ENCODE measurements at regions not wholly inside any gene's neighbourhood (a gene's known extent, or its start where the extent isn't known, plus 50 kb on each side); places are given as distances from the start of the nearest gene placed in this dataset.

DNA sequence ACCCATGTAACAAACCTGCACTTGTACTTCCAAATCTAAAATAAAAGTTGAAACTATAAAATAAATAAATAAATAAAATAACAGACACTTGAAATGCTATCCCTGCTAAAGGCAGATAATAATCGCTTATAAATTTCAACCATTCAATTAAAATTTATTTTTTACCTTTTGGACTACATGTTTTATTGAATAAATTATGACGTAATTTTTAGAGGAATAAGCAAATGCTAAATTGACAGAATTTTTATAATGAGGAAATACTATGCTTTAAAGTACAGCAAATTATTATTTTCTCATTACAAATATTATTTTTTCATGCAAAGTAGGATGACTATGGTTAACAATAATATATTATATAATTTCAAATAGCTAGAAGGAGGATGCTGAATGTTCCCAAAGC is 658.6 kb upstream of the LMO3 start:
- Histone ChIP-seq H3K4me1 (no peaks in the 10 kb centered on the region), H3K4me2 (ENCODE audit: low read length) (no peak overlapping the region), H2AFZ (no peak overlapping the region), H3K79me2 (no peaks in the 10 kb centered on the region), H3K9me3 (ENCODE audit: control insufficient read depth, low read length) (no peaks in the 10 kb centered on the region), H3K4me3 (ENCODE audit: low read depth, low read length) (no peak overlapping the region), H3K27me3 (ENCODE audit: control insufficient read depth, insufficient read depth, low read length) (no peaks in the 10 kb centered on the region), H3K36me3 (ENCODE audit: control insufficient read depth, insufficient read depth, low read length) (no peaks in the 10 kb centered on the region), H3K27ac (no peak overlapping the region), H3K9ac (no peak overlapping the region)
- TF ChIP-seq, protein P1, sequence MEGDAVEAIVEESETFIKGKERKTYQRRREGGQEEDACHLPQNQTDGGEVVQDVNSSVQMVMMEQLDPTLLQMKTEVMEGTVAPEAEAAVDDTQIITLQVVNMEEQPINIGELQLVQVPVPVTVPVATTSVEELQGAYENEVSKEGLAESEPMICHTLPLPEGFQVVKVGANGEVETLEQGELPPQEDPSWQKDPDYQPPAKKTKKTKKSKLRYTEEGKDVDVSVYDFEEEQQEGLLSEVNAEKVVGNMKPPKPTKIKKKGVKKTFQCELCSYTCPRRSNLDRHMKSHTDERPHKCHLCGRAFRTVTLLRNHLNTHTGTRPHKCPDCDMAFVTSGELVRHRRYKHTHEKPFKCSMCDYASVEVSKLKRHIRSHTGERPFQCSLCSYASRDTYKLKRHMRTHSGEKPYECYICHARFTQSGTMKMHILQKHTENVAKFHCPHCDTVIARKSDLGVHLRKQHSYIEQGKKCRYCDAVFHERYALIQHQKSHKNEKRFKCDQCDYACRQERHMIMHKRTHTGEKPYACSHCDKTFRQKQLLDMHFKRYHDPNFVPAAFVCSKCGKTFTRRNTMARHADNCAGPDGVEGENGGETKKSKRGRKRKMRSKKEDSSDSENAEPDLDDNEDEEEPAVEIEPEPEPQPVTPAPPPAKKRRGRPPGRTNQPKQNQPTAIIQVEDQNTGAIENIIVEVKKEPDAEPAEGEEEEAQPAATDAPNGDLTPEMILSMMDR (IDR thresholded peaks at IDR 0.05), result no peak

DNA sequence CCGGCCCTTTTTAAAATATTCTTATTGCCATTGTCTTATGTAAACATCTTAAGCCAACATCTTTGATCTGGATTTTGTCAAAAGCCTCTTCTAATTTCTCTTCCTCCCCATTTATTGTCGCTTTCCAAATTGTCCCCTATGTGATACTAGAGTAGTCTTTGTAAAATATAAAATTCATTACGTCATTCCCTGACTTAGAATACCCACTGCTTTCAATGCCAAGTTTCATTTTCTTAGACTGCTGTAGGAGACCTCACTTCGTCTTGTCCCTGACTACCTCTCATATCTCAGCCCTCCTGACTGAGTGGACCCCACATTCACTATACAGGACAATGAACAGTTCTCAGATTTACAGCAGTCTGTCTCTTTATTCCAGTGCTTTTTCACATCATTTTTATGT is 633.9 kb upstream of the LMO3 start:
- Histone ChIP-seq H3K9me3 (ENCODE audit: control insufficient read depth, low read length) (no peaks in the 10 kb centered on the region), H2AFZ (no peak overlapping the region), H3K4me2 (ENCODE audit: low read length) (no peak overlapping the region), H3K36me3 (ENCODE audit: control insufficient read depth, insufficient read depth, low read length) (no peaks in the 10 kb centered on the region), H3K27ac (no peak overlapping the region), H3K4me1 (no peaks in the 10 kb centered on the region), H3K79me2 (no peaks in the 10 kb centered on the region), H3K9ac (no peak overlapping the region), H3K4me3 (ENCODE audit: low read depth, low read length) (no peak overlapping the region), H3K27me3 (ENCODE audit: control insufficient read depth, insufficient read depth, low read length) (no peaks in the 10 kb centered on the region)
- TF ChIP-seq, protein P1 (IDR thresholded peaks at IDR 0.05), result no peak

DNA sequence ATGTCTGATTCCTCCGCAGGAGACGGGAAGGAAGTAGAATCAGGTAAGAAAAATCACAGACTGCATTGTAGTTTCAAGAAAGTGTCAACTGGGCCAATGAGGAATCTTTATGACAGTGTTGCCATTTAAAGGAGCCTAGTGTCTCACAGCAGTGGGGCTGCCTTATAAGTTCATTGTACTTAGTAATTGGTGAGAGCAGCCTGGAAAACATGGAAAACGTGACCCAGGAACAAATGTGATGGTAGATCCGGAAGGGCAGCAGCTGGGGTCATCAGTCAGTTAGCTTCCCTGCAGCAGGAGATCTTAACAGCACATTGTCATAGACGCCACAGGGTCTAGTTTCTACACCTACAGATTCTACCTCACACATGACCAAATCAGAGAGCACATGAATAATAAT is 630.0 kb upstream of the LMO3 start:
- Histone ChIP-seq H3K27me3 (ENCODE audit: control insufficient read depth, insufficient read depth, low read length) (no peaks in the 10 kb centered on the region), H3K9me3 (ENCODE audit: control insufficient read depth, low read length) (no peaks in the 10 kb centered on the region), H2AFZ (no peak overlapping the region), H3K4me2 (ENCODE audit: low read length) (no peak overlapping the region), H3K4me3 (ENCODE audit: low read depth, low read length) (no peak overlapping the region), H3K79me2 (no peaks in the 10 kb centered on the region), H3K4me1 (no peaks in the 10 kb centered on the region), H3K27ac (no peak overlapping the region), H3K9ac (no peak overlapping the region), H3K36me3 (ENCODE audit: control insufficient read depth, insufficient read depth, low read length) (no peaks in the 10 kb centered on the region)
- TF ChIP-seq, protein P1 (IDR thresholded peaks at IDR 0.05), result no peak

DNA sequence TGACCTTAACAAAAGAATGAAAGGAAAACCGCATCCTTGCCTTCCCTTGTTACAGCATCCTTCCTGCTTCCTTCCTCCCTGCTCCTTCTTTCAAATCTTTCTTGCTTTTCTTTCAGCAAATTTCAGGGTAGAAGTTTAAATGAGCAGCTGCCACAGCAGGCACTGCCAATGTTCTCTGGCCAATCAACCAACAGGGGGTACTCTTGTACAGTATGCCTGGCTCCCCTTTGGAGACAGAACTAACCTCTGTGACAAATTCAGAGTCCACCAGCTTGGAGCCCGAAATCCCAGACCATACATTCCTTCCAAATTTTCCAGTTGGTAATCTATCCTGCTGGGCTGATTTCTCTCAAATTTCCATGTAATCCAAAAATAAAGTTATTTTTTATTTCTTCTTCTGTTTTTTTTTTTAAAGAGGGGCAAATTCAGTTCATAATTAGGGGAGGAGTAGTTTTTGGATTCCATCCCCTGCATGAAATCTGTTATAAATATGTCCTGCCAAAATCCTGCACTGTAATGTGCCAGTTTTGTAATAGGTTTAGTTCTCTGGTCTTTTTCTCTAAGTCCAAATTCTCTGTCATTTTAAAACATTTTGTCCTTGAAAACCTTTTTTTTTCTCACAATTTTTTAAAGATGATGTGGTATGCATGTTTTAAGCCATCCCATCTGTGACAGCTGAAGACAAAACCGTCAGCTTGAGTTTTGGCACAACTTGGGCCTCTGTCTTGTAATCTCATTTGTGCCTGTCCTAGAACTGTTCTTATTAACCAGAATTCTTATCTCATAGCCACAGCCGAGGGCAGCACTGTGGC is 610.0 kb upstream of the LMO3 start:
- Histone ChIP-seq H3K4me2 (ENCODE audit: low read length) (no peak overlapping the region), H3K4me3 (ENCODE audit: low read depth, low read length) (no peak overlapping the region), H3K27me3 (ENCODE audit: control insufficient read depth, insufficient read depth, low read length) (no peaks in the 10 kb centered on the region), H3K9me3 (ENCODE audit: control insufficient read depth, low read length) (no peaks in the 10 kb centered on the region), H3K79me2 (no peaks in the 10 kb centered on the region), H3K36me3 (ENCODE audit: control insufficient read depth, insufficient read depth, low read length) (no peaks in the 10 kb centered on the region), H3K9ac (no peak overlapping the region), H3K4me1 (no peaks in the 10 kb centered on the region), H2AFZ (no peak overlapping the region), H3K27ac (no peak overlapping the region)
- TF ChIP-seq, protein P1 (IDR thresholded peaks at IDR 0.05), result no peak

DNA sequence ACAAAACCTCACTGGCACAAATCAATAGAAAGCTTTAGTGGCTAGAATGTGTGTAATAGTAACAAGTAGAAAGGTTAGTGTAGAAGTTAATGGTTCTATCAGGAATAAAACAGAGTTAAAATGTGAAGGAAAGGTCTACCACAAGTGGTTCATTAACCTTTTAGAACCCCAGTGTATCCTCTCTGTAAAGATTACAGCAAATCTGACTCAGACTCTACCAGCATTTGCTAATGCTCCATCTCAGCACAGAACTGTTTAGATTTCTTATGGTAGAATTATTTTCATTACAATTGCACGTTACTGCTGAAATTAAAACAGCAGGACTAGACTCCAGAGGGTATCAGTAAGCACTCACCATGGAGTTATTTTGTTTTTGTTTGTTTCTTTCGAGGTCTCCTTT is 609.0 kb upstream of the LMO3 start:
- TF ChIP-seq, protein P1 (IDR thresholded peaks at IDR 0.05), result no peak

More for the DNA sequence above, 609.0 kb upstream of the LMO3 start:
- no peak overlapping the region for H3K9ac ChIP-seq
- H3K36me3 ChIP-seq (ENCODE audit: control insufficient read depth, insufficient read depth, low read length), result peaks cover 3% of the 10 kb centered on the region
- no peaks in the 10 kb centered on the region for H3K9me3 ChIP-seq (ENCODE audit: control insufficient read depth, low read length)
- H3K4me2 ChIP-seq (ENCODE audit: low read length), result no peak overlapping the region
- H3K4me1 ChIP-seq, result no peaks in the 10 kb centered on the region
- H3K79me2 ChIP-seq, result no peaks in the 10 kb centered on the region
- no peak overlapping the region for H2AFZ ChIP-seq
- no peaks in the 10 kb centered on the region for H3K27me3 ChIP-seq (ENCODE audit: control insufficient read depth, insufficient read depth, low read length)
- no peak overlapping the region for H3K4me3 ChIP-seq (ENCODE audit: low read depth, low read length)
- no peak overlapping the region for H3K27ac ChIP-seq

All from parathyroid adenoma (tissue), 2 donors.